HG02798 (cell line): ENCODE measurements at regions not wholly inside any gene's neighbourhood (a gene's known extent, or its start where the extent isn't known, plus 50 kb on each side); places are given as distances from the start of the nearest gene placed in this dataset.

Experiments used
- ATAC-seq: cut with Tn5 transposase; IDR thresholded peaks from one replicate; pipeline ENCODE4 v1.9.1; 2021; ENCODE audit warnings: mild to moderate bottlenecking; ENCODE audit not compliant: unreplicated experiment, poor library complexity

- ATAC-seq, result no peak
These were observed 120.7 kb upstream of the PAPPA start for GRCh38 chr9:116032683-116033440.

DNA sequence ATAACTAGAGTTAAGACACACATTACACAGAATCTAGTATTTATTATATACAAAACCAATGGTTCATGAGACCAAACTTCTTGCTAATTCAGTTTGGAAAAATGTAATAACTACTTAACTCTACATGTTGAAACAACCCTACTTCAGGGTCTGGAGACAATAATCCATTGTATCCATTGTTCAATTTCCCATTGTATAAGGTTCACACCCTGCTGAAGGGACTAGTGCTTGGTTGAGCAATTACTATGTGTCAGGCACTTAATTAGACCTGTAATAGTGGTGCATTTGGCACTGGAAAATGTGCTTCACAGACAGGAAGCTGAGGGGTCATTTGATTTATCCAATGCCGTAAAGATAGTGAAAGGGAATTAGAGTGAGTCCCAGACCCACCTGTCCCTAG is 114.3 kb upstream of the PAPPA start:
- ATAC-seq, result no peak

DNA sequence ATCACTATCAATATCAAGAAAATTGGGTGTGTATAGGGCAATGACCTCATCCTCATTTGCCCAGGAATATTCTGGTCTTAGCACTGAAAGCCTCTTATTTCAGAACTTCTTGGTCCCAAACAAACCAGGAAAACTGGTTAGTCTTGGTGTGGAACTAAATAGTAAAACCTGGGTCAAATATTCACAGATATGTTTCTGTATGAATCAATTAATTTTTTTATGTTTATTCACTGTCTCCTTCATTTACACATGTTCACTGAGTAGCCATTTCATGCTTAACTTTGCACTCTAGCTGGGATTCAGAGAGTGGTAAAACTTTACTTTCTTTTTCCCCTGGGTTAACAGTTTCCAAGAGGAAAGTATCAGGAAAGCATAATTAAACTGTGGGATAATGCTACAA is 113.7 kb upstream of the PAPPA start:
- no peak for ATAC-seq

- no peak for ATAC-seq
These were observed 111.3 kb upstream of the PAPPA start for GRCh38 chr9:116042321-116042720.

GRCh38 chr9:116045083-116045482 is 108.5 kb upstream of the PAPPA start:
- ATAC-seq, result no peak

GRCh38 chr9:116048081-116048480 is 105.5 kb upstream of the PAPPA start:
- no peak for ATAC-seq

DNA sequence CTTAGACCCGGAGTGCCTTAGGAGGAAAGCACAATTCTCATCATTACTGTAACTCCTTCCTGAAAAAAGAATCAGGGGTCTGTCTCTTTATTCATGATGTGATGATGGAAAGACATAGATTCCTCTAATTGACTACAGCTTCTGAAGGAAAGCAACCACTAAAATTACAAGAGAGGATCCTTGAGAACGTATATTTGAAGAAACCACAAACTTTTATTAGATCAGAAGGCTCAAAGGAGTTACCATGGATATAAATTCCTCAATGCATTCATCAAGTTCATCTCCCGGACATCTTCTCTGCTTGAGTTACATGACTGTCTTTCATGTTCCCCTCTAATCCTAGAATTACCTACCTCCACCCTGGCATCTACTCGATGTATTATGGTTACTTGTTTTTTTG is 104.1 kb upstream of the PAPPA start:
- no peak for ATAC-seq

DNA sequence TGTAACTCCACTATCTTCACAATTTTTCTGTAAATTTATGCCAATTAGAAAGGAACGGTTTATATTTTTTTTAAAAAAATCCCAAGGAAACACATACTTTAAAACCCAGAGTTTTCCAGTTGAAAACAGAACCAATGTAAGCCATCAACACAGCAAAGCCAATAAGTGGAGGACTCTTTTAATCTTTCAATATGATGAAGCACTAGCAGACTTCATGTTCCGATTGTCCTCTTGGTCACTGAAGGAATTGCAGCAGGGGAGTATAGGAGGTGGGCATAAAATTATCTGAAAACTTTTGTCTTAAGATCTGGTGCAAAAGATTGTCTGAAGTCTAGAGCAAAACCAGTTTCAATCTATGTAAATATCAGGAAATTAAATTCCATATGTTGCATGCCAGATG is 102.1 kb upstream of the PAPPA start:
- ATAC-seq, result no peak

- ATAC-seq, result no peak
These were observed 98.1 kb upstream of the PAPPA start for GRCh38 chr9:116055536-116055935.

GRCh38 chr9:116057371-116057770 is 96.2 kb upstream of the PAPPA start:
- ATAC-seq, result no peak

- no peak for ATAC-seq
These were observed 95.2 kb upstream of the PAPPA start for GRCh38 chr9:116058421-116058820.

DNA sequence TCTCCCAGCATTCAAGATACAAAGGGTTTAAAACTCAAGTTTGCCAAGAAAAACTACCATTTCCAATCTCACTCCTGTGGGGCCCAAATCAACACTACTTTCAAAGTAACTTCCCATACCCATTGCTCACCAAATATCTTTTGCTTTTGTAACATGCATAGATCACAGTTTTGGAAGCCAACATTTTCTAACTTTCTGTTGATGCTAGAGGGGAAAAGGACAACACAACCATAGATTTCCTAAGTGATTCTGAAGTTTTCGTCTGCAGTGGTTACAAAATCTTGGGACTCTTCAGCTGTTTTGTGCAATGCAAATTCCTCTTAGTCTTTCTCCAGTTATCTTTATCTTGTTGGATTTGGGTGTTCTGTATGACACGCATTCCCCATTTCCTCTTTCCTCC is 94.1 kb upstream of the PAPPA start:
- no peak for ATAC-seq

DNA sequence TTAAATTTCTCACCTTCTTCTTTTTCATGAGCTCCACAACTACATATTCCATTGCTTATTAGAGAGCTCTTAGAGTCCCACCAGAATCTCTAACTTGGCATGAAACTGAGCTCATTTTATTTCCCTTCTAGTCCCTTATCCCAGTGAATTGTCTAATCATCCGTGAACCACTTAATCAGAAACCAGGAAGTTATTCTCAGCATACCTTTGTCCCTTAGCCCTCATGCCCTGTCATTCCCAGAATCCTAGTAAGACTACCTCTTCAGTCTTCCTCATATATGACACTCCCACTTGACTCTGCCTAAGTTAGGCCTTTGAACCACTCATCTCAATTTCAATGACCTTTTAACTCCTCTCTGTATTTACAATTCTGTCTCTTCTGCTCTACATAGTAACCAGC is 93.0 kb upstream of the PAPPA start:
- no peak for ATAC-seq

- ATAC-seq, result no peak
These were observed 91.9 kb upstream of the PAPPA start for GRCh38 chr9:116061546-116062205.

- ATAC-seq, result no peak
These were observed 91.4 kb upstream of the PAPPA start for GRCh38 chr9:116062206-116062550.

GRCh38 chr9:116064970-116065369 is 88.6 kb upstream of the PAPPA start:
- no peak for ATAC-seq

GRCh38 chr9:116066221-116066620 is 87.4 kb upstream of the PAPPA start:
- ATAC-seq, result no peak

DNA sequence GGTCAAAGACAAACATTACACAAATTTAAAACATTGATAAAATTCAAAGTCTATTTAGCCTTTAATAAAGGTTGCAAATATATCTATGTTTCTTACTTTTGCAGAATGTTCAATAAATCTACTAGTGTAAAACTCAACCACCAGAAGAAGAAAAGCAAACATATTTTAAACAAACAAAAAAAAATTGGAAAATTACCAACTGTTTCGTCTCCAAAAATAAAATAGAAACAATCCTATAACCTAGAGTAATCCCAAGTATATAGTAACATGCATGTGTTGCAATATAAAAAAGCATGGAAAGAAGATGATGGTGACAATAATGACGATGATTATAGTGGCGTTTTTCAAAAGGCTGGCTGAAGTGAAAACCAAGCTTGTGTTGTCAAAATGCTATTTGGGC is 86.0 kb upstream of the PAPPA start:
- no peak for ATAC-seq

DNA sequence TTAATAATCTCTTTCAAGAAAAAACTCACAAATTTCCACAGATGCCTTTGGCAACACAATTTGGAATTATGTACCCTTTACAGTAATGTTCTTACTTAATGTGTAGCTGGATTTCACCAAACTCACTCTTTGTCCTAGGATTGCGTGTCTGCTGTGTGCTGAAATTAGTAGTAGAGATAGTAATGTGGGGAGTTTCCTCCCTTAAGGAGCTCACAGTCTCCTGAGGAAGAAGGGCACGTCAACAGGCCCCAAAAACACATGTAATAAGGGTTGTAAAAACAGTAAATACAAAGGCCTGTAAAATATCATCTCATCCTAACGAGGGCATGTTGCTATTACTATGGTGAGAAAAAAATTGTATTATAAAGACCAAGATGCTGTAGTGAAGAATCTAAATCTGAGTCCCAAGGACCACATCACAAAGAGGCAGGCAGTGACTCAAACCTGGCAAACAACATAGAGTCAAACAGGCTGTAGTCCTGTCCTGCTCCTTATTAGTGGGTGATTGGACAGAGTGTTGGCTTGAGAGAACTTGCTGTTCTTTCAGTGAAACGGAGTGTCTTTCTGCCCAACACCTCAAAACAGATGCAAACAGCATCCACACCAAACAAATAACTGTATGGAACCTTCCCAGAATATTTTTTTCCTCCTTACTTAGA is 83.2 kb upstream of the PAPPA start:
- no peak for ATAC-seq

- no peak for ATAC-seq
These were observed 81.5 kb upstream of the PAPPA start for GRCh38 chr9:116072046-116072445.

DNA sequence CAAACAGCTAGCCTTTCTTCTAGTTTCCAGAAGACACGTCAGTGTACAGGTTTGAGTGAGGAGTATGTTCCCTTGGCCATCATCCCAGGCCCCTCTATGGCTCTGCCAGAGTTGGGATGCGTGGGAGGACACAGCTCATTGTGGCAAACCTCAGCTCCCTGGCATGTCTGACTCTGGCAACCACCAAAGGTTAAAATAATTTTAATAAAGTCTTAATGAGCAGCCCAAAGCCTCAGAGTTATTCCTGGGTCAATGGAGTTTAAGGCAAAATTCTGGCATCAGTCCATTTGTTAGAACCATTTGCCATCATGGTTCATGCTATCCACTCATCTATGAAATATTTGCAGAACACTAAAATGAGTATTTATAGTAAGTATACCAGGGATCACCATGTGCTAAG is 79.8 kb upstream of the PAPPA start:
- no peak for ATAC-seq

GRCh38 chr9:116074658-116075057 is 78.9 kb upstream of the PAPPA start:
- no peak for ATAC-seq
